ENCODE measurements at regions not wholly inside any gene's neighbourhood (a gene's known extent, or its start where the extent isn't known, plus 50 kb on each side); places are given as distances from the start of the nearest gene placed in this dataset.
A peak's percentile ranks its signal among the peaks of the same experiment; 100 is the strongest.

DNA sequence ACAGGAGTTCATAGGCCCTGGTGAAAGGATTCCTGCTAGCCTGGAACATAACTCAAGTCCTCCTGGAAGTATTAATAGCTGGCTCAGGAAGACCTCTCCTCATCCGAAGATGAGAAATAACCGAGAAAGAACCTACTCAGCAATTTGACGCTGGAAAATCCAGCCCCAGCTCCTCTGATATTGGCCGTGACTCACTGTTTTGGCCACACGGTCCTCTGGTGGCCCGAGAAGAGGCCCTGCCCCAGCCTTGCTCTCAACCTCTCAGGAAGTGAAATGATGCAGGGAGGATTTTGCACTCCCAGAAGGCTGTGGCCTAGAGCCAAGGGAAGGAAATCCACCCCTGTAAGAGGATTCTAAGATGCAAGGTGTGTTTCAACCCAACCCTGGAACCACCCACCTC lies 121.6 kb downstream of the MTPAP start:
- Mint-ChIP-seq H3K4me1 (peaks cover 3% of the 10 kb centered on the region; the same call in 2 of the 3 replicates), H3K36me3 (ENCODE audit: low read depth) (no peaks in the 10 kb centered on the region), H3K4me3 (no peak overlapping the region), H3K27me3 (ENCODE audit: insufficient read depth, low read depth, poor library complexity) (peaks cover 13% of the 10 kb centered on the region), H3K27ac (no peak overlapping the region), H3K9me3 (no peaks in the 10 kb centered on the region)
- no peaks in the 10 kb centered on the region for H3K4me1 ChIP-seq (ENCODE audit: insufficient read depth)
- H3K9me2 ChIP-seq (ENCODE audit: insufficient read depth) = 0 out of 2 replicates have a peak, but pooled peaks cover 2% of the 10 kb centered on the region
- 0 out of 2 replicates have a peak overlapping the region, but pooled peaks have one; percentile 52 for H2AFZ ChIP-seq
- H3K27ac ChIP-seq (ENCODE audit: low read depth) = no peak overlapping the region
- no peaks in the 10 kb centered on the region for H3K79me2 ChIP-seq (replicated peaks; ENCODE audit: insufficient read depth)
- H3K27me3 ChIP-seq (ENCODE audit: insufficient read depth) = no peaks in the 10 kb centered on the region
- H3K4me2 ChIP-seq = no peak overlapping the region
- no peak overlapping the region for H3K4me3 ChIP-seq
- ATAC-seq (no peak), DNase-seq (ENCODE audit: low spot score) (no peak)
- no peaks in the 10 kb centered on the region for H4K20me1 ChIP-seq (replicated peaks; ENCODE audit: insufficient read depth)
- H3F3A ChIP-seq (replicated peaks; ENCODE audit: low read depth) = no peaks in the 10 kb centered on the region
- TF ChIP-seq, protein P1, sequence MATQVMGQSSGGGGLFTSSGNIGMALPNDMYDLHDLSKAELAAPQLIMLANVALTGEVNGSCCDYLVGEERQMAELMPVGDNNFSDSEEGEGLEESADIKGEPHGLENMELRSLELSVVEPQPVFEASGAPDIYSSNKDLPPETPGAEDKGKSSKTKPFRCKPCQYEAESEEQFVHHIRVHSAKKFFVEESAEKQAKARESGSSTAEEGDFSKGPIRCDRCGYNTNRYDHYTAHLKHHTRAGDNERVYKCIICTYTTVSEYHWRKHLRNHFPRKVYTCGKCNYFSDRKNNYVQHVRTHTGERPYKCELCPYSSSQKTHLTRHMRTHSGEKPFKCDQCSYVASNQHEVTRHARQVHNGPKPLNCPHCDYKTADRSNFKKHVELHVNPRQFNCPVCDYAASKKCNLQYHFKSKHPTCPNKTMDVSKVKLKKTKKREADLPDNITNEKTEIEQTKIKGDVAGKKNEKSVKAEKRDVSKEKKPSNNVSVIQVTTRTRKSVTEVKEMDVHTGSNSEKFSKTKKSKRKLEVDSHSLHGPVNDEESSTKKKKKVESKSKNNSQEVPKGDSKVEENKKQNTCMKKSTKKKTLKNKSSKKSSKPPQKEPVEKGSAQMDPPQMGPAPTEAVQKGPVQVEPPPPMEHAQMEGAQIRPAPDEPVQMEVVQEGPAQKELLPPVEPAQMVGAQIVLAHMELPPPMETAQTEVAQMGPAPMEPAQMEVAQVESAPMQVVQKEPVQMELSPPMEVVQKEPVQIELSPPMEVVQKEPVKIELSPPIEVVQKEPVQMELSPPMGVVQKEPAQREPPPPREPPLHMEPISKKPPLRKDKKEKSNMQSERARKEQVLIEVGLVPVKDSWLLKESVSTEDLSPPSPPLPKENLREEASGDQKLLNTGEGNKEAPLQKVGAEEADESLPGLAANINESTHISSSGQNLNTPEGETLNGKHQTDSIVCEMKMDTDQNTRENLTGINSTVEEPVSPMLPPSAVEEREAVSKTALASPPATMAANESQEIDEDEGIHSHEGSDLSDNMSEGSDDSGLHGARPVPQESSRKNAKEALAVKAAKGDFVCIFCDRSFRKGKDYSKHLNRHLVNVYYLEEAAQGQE (IDR thresholded peaks at IDR 0.05; ENCODE audit: unreplicated experiment) = no peak
- TF ChIP-seq JUNB (IDR thresholded peaks at IDR 0.05; ENCODE audit: unreplicated experiment) (no peak), EZH2phosphoT487 (IDR thresholded peaks at IDR 0.05; ENCODE audit: unreplicated experiment) (no peak)
- H3K36me3 ChIP-seq (ENCODE audit: insufficient read depth) = no peaks in the 10 kb centered on the region

DNA sequence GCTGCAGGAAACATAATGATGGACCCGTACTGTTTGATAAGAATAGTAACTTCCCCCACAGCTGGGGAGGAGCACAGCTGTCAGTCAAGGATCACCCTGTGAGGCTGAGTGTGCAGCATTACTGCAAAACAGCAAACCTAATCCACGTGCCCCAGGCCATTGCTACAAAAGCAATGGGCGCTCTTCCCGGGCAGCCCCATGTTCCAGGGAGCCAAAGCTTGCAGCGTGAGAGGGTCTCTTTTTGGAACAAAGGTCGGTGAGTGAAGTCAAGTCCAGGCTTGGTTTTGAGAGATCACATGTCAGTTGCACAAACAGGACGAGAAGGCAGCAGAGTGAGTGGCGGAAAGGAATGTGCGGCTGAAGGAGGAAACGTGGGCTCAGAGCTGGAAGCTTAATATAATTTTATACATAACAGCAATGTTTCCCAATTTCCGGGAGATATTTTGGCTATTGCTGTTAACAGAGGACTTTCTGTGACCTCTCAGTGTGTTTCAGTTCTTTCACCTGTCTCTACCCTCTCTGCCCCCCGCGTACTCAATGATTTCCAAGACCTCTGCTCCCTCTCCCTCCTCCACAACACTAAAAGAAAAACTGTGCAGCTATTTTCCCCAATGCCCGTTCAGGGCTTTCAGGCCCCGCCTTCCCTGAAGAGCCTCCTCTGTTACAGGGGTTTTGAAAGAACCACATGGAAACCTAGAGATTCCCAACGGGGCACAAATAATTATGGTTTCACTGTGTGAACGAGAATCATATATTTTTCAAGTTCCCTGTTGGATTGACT lies 128.9 kb downstream of the MTPAP start:
- DNase-seq (ENCODE audit: low spot score) (no peak), ATAC-seq (no peak)
- Mint-ChIP-seq H3K36me3 (ENCODE audit: low read depth) (no peaks in the 10 kb centered on the region), H3K27ac (no peak overlapping the region), H3K9me3 (no peaks in the 10 kb centered on the region), H3K27me3 (ENCODE audit: insufficient read depth, low read depth, poor library complexity) (peaks cover 6% of the 10 kb centered on the region), H3K4me3 (no peak overlapping the region), H3K4me1 (peaks cover 12% of the 10 kb centered on the region)
- Histone ChIP-seq H3K4me3 (no peak overlapping the region), H3K27ac (ENCODE audit: low read depth) (no peak overlapping the region), H2AFZ (peak overlapping the region; percentile 88; the same call in 1 of the 2 replicates), H3K27me3 (ENCODE audit: insufficient read depth) (no peaks in the 10 kb centered on the region), H3F3A (replicated peaks; ENCODE audit: low read depth) (no peaks in the 10 kb centered on the region), H3K79me2 (replicated peaks; ENCODE audit: insufficient read depth) (no peaks in the 10 kb centered on the region), H3K36me3 (ENCODE audit: insufficient read depth) (no peaks in the 10 kb centered on the region), H4K20me1 (replicated peaks; ENCODE audit: insufficient read depth) (no peaks in the 10 kb centered on the region), H3K9me2 (ENCODE audit: insufficient read depth) (no peaks in the 10 kb centered on the region), H3K4me2 (no peak overlapping the region), H3K4me1 (ENCODE audit: insufficient read depth) (no peaks in the 10 kb centered on the region)
- TF ChIP-seq CREB1 (CRISPR knock-in tag; IDR thresholded peaks at IDR 0.05; ENCODE audit: low read depth) (no peak), STAT1 (IDR thresholded peaks at IDR 0.05; ENCODE audit: unreplicated experiment) (no peak), ZNF331 (CRISPR knock-in tag; IDR thresholded peaks at IDR 0.05; ENCODE audit: low read depth) (no peak)
- TF ChIP-seq, protein P2, sequence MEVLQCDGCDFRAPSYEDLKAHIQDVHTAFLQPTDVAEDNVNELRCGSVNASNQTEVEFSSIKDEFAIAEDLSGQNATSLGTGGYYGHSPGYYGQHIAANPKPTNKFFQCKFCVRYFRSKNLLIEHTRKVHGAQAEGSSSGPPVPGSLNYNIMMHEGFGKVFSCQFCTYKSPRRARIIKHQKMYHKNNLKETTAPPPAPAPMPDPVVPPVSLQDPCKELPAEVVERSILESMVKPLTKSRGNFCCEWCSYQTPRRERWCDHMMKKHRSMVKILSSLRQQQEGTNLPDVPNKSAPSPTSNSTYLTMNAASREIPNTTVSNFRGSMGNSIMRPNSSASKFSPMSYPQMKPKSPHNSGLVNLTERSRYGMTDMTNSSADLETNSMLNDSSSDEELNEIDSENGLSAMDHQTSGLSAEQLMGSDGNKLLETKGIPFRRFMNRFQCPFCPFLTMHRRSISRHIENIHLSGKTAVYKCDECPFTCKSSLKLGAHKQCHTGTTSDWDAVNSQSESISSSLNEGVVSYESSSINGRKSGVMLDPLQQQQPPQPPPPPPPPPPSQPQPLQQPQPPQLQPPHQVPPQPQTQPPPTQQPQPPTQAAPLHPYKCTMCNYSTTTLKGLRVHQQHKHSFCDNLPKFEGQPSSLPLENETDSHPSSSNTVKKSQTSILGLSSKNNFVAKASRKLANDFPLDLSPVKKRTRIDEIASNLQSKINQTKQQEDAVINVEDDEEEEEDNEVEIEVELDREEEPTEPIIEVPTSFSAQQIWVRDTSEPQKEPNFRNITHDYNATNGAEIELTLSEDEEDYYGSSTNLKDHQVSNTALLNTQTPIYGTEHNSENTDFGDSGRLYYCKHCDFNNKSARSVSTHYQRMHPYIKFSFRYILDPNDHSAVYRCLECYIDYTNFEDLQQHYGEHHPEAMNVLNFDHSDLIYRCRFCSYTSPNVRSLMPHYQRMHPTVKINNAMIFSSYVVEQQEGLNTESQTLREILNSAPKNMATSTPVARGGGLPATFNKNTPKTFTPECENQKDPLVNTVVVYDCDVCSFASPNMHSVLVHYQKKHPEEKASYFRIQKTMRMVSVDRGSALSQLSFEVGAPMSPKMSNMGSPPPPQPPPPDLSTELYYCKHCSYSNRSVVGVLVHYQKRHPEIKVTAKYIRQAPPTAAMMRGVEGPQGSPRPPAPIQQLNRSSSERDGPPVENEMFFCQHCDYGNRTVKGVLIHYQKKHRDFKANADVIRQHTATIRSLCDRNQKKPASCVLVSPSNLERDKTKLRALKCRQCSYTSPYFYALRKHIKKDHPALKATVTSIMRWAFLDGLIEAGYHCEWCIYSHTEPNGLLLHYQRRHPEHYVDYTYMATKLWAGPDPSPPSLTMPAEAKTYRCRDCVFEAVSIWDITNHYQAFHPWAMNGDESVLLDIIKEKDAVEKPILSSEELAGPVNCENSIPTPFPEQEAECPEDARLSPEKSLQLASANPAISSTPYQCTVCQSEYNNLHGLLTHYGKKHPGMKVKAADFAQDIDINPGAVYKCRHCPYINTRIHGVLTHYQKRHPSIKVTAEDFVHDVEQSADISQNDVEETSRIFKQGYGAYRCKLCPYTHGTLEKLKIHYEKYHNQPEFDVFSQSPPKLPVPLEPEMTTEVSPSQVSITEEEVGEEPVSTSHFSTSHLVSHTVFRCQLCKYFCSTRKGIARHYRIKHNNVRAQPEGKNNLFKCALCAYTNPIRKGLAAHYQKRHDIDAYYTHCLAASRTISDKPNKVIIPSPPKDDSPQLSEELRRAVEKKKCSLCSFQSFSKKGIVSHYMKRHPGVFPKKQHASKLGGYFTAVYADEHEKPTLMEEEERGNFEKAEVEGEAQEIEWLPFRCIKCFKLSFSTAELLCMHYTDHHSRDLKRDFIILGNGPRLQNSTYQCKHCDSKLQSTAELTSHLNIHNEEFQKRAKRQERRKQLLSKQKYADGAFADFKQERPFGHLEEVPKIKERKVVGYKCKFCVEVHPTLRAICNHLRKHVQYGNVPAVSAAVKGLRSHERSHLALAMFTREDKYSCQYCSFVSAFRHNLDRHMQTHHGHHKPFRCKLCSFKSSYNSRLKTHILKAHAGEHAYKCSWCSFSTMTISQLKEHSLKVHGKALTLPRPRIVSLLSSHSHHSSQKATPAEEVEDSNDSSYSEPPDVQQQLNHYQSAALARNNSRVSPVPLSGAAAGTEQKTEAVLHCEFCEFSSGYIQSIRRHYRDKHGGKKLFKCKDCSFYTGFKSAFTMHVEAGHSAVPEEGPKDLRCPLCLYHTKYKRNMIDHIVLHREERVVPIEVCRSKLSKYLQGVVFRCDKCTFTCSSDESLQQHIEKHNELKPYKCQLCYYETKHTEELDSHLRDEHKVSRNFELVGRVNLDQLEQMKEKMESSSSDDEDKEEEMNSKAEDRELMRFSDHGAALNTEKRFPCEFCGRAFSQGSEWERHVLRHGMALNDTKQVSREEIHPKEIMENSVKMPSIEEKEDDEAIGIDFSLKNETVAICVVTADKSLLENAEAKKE (CRISPR knock-in tag; IDR thresholded peaks at IDR 0.05) = no peak
- TF ChIP-seq, protein P3, sequence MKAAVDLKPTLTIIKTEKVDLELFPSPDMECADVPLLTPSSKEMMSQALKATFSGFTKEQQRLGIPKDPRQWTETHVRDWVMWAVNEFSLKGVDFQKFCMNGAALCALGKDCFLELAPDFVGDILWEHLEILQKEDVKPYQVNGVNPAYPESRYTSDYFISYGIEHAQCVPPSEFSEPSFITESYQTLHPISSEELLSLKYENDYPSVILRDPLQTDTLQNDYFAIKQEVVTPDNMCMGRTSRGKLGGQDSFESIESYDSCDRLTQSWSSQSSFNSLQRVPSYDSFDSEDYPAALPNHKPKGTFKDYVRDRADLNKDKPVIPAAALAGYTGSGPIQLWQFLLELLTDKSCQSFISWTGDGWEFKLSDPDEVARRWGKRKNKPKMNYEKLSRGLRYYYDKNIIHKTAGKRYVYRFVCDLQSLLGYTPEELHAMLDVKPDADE (IDR thresholded peaks at IDR 0.05) = no peak

Measured in GM23338 (cell line).